Epithelial cell of prostate (primary cell): ENCODE measurements at regions not wholly inside any gene's neighbourhood (a gene's known extent, or its start where the extent isn't known, plus 50 kb on each side); places are given as distances from the start of the nearest gene placed in this dataset.
"Not testable (repeated sequence)": the region's sequence is repeated elsewhere in the genome, so short reads cannot be mapped to it uniquely, and the experiment has no call there.

ENCODE experiments used
- DNase-seq: peaks from one replicate; pipeline ENCODE4 v3.0.0-alpha.2; 2011; ENCODE audit warnings: low read depth, low spot score
- H3K27ac ChIP-seq: fragments of 450-650 bp; 2 replicates; pipeline ENCODE4 v1.5.1; 2017; ENCODE audit warnings: mild to moderate bottlenecking

- peak overlapping the region; percentile 51 for H3K27ac ChIP-seq
- DNase-seq = no peak
Observed at GRCh38 chr22:19599004-19599403, 74.8 kb upstream of the CLDN5 start.

DNA sequence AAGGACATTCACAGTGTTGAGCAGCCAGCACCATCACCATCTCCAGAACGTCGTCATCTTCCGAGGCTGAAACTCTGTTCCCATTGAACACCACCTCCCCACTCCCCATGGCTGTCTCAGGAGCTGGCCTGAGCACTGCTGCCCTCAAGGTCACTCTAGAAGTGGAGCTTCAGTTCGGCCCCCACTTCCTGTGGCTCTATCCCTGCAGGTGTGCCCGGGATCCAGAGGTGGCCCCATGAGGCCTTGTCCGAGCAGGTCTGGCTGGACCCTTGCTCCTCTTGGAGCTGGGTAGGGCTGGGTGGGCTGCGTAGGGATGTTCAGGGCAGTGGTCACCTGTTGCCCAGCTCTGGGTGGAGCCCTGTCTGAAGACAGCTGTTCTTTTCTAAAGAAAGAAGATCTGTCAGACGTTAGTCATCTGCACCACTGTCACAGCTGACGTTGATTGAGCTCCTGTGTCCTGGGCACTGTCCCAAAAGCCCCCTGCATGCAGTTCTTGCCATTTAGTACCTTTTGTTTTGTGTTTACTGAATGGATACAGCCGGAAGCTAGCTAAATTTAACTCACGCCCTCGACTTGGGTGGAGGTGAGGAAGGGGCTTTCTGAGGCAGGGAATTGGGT is 75.5 kb upstream of the CLDN5 start:
- H3K27ac ChIP-seq = no peak overlapping the region
- DNase-seq = no peak

DNA sequence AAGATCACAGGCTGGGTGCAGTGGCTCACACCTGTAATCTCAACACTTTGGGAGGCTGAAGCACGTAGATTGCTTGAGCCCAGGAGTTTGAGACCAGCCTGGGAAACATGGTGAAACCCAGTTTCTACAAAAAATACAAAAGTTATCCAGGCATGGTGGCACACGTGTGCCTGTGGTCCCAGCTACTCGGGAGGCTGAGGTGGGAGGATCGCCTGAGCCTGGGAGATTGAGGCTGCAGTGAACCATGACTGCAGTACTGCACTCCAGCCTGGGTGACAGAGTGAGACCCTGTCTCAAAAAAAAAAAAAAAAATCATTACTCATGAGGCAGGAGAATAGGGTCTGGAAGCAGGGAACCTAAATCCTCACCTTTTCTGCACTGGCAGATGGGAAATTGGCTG is 79.1 kb upstream of the CLDN5 start:
- not testable (repeated sequence) for H3K27ac ChIP-seq, DNase-seq

- DNase-seq = no peak
- H3K27ac ChIP-seq = no peak overlapping the region
Observed at GRCh38 chr22:19603767-19604166, 79.6 kb upstream of the CLDN5 start.

DNA sequence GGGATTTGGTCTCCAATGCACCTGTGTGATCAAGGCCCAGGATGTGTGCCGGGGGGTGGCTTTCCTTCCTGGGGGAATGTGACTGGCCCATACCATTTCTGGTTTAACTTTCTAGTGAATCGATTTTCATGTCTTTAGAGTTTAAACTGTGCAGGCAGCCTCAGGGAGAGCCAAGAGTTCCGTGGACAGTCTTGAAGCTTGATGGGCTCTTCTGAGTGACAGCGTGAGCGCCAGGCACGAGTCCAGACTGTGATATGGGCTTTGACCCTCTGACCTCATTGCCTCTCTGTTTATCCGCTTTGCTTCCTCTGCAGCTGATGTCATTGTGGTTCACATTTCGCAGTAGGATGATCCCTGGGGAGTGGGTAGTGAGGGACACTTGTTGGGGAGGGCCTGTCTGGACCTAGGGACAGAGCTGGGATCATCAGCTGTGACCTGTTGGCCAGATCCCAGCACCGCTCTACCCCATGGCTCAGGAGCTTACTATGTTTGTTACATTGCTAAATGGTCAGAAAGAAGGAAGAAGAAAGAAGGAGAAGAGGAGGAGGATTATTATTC is 80.6 kb upstream of the CLDN5 start:
- no peak for DNase-seq
- no peak overlapping the region for H3K27ac ChIP-seq

GRCh38 chr22:19605508-19606331 is 81.5 kb upstream of the CLDN5 start:
- DNase-seq = no peak
- H3K27ac ChIP-seq = peak overlapping the region; percentile 34

DNA sequence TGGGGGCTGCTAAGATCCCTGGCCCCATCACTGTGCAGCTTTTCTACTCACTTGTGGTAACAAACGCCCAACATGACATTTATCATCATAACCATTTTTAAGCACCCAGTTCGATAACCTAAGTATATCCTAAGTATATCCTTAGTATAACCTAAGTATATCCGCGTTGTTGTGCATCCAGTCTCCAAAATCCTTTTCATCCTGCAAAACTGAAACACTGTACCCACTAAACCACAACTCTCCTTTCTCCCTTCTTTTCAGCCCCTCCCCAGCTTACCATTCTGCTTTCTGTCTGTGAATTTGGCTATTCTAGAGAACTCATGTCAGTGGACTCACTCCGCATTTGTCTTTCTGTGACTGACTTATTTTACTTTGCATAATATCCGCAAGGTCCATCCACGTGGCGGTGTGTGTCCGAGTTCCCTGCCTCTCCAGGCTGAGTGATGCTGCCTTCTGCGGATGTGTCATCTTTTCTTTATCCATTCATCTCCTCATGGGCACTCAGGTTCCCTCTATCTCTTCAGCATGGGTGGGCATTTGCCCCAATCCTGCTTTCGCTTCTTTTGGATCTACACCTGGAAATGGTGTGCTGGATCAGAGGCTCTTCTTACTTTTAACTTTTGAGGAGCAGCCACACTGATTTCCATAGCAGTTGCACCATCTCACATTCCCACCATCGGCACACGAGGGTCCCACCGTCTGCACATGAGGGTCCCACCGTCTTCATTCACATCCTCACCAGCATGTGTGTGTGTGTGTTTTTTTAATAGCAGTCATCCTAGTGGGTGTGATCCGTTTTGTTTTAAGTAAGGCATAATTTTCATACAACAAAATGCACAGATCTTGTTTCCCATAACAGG is 82.4 kb upstream of the CLDN5 start:
- DNase-seq = no peak
- H3K27ac ChIP-seq = peak overlapping the region; percentile 61

DNA sequence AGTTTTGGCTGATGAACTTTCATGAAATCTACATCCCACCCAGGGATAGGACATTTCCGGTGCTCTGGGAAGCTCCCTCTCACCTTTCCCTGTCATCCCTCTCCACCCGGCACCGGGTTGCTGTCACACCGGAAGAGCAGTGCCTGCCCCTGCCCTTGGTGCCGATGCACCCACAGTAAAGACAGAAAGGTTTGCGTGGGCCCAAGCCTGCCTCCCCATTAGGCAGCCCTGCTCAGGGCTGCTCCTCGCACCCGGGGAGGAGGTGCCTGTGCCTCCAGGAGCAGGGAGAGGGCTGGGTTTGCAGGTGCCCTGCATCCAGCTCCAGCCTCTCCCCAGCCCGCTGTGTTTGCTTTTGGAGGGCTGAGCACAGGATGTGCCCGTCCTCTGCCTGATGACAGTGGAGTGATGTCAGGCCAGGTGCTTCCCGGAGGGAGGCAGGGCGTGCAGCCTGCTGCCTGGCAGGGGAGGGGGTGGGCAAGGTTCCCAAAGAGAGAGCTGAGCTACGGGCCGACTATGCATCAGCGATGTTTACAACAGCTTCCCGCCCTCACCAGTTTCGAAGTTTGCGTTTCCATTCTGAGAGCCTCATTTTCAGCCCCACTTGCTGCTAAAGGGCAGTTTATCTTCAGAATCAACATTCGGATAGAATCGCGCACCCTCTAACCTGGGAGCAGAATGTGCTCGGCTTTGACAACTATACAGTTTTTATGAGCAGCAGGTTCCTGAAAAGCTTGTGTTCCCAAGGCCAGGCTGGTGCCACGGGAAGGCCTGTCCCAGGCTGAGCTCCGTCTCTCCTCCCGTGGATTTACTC is 83.2 kb upstream of the CLDN5 start:
- H3K27ac ChIP-seq = peak overlapping the region; percentile 61
- DNase-seq = peak; percentile 36

DNA sequence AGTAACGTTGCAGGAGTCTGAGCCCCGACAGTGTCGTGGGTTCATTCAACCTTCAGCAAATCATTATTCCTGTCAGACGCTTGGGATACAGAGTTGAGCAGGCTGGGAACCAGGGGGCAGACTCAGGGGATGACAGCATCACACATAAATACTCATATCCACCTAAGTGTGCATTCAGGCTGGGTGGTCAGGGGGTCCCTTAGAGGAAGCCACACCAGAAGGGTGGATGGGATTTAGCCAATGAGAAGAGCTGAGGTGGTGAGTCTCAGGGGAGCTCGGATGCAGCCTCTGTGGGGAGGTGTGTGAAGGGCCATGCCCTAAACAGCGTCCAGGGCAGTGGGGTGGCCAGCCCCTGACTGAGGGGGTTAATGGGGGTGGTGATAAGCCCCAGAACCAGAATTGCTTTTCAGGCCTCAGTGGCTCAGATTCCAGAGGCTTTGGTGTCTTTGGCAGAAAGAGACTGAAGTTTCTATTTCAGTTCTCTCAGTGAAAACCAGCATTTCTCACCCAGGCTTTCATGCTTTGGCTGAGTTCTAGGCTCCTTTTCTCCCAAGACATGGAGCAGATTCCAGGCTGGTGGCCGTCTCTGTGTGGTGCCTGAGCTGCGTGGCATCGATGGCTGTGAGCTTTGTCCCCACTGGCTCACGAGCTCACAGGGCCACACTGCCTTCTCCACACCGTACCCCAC is 83.9 kb upstream of the CLDN5 start:
- peak overlapping the region; percentile 61 for H3K27ac ChIP-seq
- no peak for DNase-seq

DNA sequence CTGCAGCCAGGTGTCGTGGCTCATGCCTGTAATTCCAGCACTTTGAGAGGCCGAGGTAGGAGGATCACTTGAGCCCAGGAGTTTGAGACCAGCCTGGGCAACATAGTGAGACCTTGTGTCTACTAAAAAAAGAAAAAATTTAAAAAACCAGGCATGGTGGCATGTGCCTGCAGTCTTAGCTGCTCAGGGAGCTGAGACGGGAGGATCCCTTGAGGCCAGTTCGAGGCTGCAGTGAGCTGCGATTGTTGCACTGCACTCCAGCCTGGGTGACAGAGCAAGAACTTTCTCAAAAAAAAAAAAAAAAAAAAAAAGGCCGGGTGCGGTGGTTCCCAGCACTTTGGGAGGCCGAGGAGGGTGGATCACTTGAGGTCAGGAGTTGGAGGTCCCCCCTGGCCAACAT is 85.5 kb upstream of the CLDN5 start:
- not testable (repeated sequence) for DNase-seq, H3K27ac ChIP-seq

- no peak overlapping the region for H3K27ac ChIP-seq
- DNase-seq = no peak
Observed at GRCh38 chr22:19610518-19611253, 86.5 kb upstream of the CLDN5 start.

DNA sequence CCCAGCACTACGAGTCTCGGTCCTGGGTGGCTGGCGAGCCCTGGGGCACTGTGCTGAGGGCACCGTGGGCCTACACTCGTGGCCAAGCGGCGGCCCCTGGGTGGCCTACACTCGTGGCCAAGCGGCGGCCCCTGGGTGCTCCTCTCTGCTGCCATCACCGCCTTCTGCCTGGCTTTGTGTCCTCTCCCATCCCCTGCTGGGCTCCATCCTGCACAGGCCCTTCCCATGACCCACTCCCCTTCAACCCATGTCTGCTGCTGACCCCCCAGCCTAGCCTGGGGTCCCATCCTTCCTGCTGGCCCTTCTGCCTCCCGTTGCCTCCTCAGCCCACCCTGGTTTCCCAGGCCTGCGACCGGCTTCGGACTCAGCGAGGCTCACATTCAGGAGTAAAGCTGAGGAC is 87.4 kb upstream of the CLDN5 start:
- DNase-seq = no peak
- H3K27ac ChIP-seq = no peak overlapping the region

GRCh38 chr22:19612866-19613572 is 88.8 kb upstream of the CLDN5 start:
- no peak for DNase-seq
- no peak overlapping the region for H3K27ac ChIP-seq

GRCh38 chr22:19614536-19614863 is 90.3 kb upstream of the CLDN5 start:
- no peak overlapping the region for H3K27ac ChIP-seq
- DNase-seq = no peak

DNA sequence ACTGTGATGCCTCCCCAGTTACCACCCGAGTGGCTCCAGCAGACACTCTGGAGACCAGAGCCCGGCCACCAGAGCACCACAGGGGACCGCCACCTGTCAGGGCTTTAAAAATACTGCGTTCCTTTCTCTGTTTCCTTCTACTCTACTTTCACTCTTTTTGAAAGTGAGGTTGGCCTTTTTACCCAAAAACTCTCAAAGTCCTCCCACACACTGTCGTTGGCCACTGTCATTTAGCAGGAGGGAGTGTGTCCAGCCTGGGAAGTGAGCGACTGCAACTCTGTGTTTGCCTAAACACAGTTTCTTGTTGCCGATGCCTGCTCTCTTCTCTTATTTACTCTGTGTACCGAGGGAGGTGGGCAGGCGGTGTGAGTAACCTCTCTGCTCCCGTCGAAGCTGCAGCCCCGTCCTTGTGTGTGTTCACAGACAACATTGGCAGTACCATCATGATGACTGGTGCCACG is 90.8 kb upstream of the CLDN5 start:
- no peak for DNase-seq
- H3K27ac ChIP-seq = no peak overlapping the region

- no peak for DNase-seq
- no peak overlapping the region for H3K27ac ChIP-seq
Observed at GRCh38 chr22:19615867-19616581, 91.8 kb upstream of the CLDN5 start.
